HepG2 (cell line): ENCODE measurements at regions not wholly inside any gene's neighbourhood (a gene's known extent, or its start where the extent isn't known, plus 50 kb on each side); places are given as distances from the start of the nearest gene placed in this dataset.

Experiments used
- ATAC-seq: fragments of 200-7000 bp; cut with Tn5 transposase; 3 replicates; pipeline ENCODE4 v1.9.1; 2020; ENCODE audit warnings: mild to moderate bottlenecking, moderate library complexity
- BruUV-seq: library from RNA; stranded (reverse); fragments of 400-500 nt; replicated peaks from 2 replicates; lab custom pipeline; 2021; lab: Mats Ljungman, UMichigan
- CTCF ChIA-PET: fragments of 300-600 bp; formaldehyde crosslinking; extraction: SDS; loops from one replicate; lab custom pipeline; 2021; ENCODE audit warnings: low total read pairs, inconsistent platforms, low intra/inter-chr PET ratio; lab: Yijun Ruan, JAX
- POLR2A ChIA-PET: fragments of 350-600 bp; sonication (Branson Sonifier 250); formaldehyde crosslinking; loops from one replicate; lab custom pipeline; 2020; ENCODE audit warnings: antibody characterized with exemption, inconsistent platforms; lab: Yijun Ruan, JAX
- DNase-seq: peaks from one replicate; pipeline ENCODE4 v3.0.0-alpha.2; 2015; ENCODE audit warnings: low spot score
- FAIRE-seq: peaks from 3 replicates; lab custom pipeline; 2011; peaks lifted over from hg19 to GRCh38; lab: Jason Lieb, UNC
- H2AFZ ChIP-seq: one replicate; pipeline ENCODE4 v1.6.1; 2011; ENCODE audit warnings: low read length, inconsistent platforms
- H3K27ac ChIP-seq: fragments of 300-600 bp; 3 replicates; pipeline ENCODE4 v1.8.0; 2011; ENCODE audit warnings: mixed run types, mild to moderate bottlenecking, mixed read lengths, low read length, inconsistent platforms; ENCODE audit not compliant: insufficient read depth; ENCODE audit errors: extremely low read length
- H3K27me3 ChIP-seq, 2 experiments: fragments of 200-600 bp in 1 of 2; 2 replicates in 1 of 2; 3 replicates in 1 of 2; pipeline versions ENCODE4 v1.6.0 to v1.8.0; 2011; ENCODE audit warnings: low read length in 2 of 2, mild to moderate bottlenecking in 2 of 2, moderate library complexity in 2 of 2, inconsistent platforms in 1 of 2; ENCODE audit not compliant: insufficient read depth in 2 of 2, control insufficient read depth in 1 of 2
- H3K36me3 ChIP-seq, 2 experiments: fragments of 200-600 bp in 1 of 2; replicated peaks in 1 of 2; 2 replicates in 1 of 2; 3 replicates in 1 of 2; pipeline versions ENCODE4 v1.5.1 to v1.8.0; 2011; ENCODE audit warnings: low read length in 2 of 2, inconsistent platforms in 1 of 2; ENCODE audit not compliant: insufficient read depth in 2 of 2, control insufficient read depth in 1 of 2
- H3K4me1 ChIP-seq: 2 replicates; pipeline ENCODE4 v1.5.1; 2012; ENCODE audit warnings: low read length, inconsistent platforms; ENCODE audit not compliant: insufficient read depth
- H3K4me2 ChIP-seq: 2 replicates; pipeline ENCODE4 v1.6.0; 2011; ENCODE audit warnings: low read depth, low read length, inconsistent platforms
- H3K4me3 ChIP-seq, 3 experiments: fragments of 200-600 bp in 1 of 3; sonication (generic), shearing (Covaris generic) in 1 of 3; replicated peaks in 1 of 3; 2 replicates each; pipeline ENCODE4 v1.5.1; 2011 to 2016; ENCODE audit warnings: low read length in 3 of 3, inconsistent platforms in 2 of 3, low read depth in 2 of 3, mild to moderate bottlenecking in 2 of 3, control low read depth in 1 of 3, mixed read lengths in 1 of 3; ENCODE audit not compliant: insufficient read depth in 1 of 3
- H3K79me2 ChIP-seq: one replicate; pipeline ENCODE4 v1.6.1; 2011; ENCODE audit warnings: low read length, inconsistent platforms; ENCODE audit not compliant: insufficient read depth
- H3K9ac ChIP-seq: 2 replicates; pipeline ENCODE4 v1.6.0; 2011; ENCODE audit warnings: mild to moderate bottlenecking, low read depth, low read length, inconsistent platforms; ENCODE audit not compliant: insufficient read depth
- H3K9me3 ChIP-seq: 2 replicates; pipeline ENCODE4 v1.5.1; 2012; ENCODE audit warnings: mild to moderate bottlenecking, low read length
- H4K20me1 ChIP-seq: 2 replicates; pipeline ENCODE4 v1.6.0; 2011; ENCODE audit warnings: inconsistent platforms, mild to moderate bottlenecking, low read length, moderate library complexity; ENCODE audit not compliant: insufficient read depth
- IRF2 ChIP-seq: IDR thresholded peaks from 2 replicates; pipeline ENCODE4 v1.6.1; 2018; ENCODE audit warnings: missing genetic modification reagents, missing compliant biosample characterization
- PRMT3 ChIP-seq: sonication (generic); formaldehyde crosslinking; IDR thresholded peaks from 2 replicates; pipeline ENCODE4 v1.8.1; 2022; ENCODE audit warnings: low read depth, mild to moderate bottlenecking, moderate library complexity, missing genetic modification reagents, borderline replicate concordance
- RARA ChIP-seq: IDR thresholded peaks from 2 replicates; pipeline ENCODE4 v1.6.1; 2016; ENCODE audit warnings: missing genetic modification reagents, missing compliant biosample characterization
- TBL1XR1 ChIP-seq: fragments of 150-350 bp; IDR thresholded peaks from 2 replicates; pipeline ENCODE4 v1.6.1; 2014; ENCODE audit warnings: borderline replicate concordance, low read length; ENCODE audit not compliant: partially characterized antibody
- ZNF136 ChIP-seq: sonication (generic); formaldehyde crosslinking; IDR thresholded peaks from 2 replicates; pipeline ENCODE4 v1.8.1; 2022; ENCODE audit warnings: low read depth, mild to moderate bottlenecking, moderate library complexity, missing genetic modification reagents
- ZNF564 ChIP-seq: sonication (generic); formaldehyde crosslinking; IDR thresholded peaks from 2 replicates; pipeline ENCODE4 v1.8.1; 2023; ENCODE audit warnings: mild to moderate bottlenecking, missing genetic modification reagents
- ZNF720 ChIP-seq: sonication (generic); formaldehyde crosslinking; IDR thresholded peaks from 2 replicates; pipeline ENCODE4 v1.4.0; 2020; ENCODE audit warnings: missing genetic modification reagents
- ZNF839 ChIP-seq: sonication (generic); formaldehyde crosslinking; IDR thresholded peaks from 2 replicates; pipeline ENCODE4 v1.4.0; 2020; ENCODE audit warnings: missing genetic modification reagents, mild to moderate bottlenecking, borderline replicate concordance
- ZNF891 ChIP-seq: sonication (generic); formaldehyde crosslinking; IDR thresholded peaks from 2 replicates; pipeline ENCODE4 v1.5.0; 2020; ENCODE audit warnings: mild to moderate bottlenecking, missing genetic modification reagents
- WGBS: methylation state at CpG from one replicate; pipeline ENCODE4 v1.1.6; 2017; ENCODE audit warnings: low lambda C conversion rate; 5-methylcytosine and 5-hydroxymethylcytosine counted together
- in situ Hi-C: cut with HindIII; loops from 2 replicates; pipeline ENCODE4 v1.10.0; 2017; ENCODE audit warnings: low pct_unique_long_range_greater_than_20kb; ENCODE audit not compliant: extremely low pct_ligation_motif_present
- intact Hi-C: fragments of 100-400 bp; cut with micrococcal nuclease; formaldehyde crosslinking; loops from one replicate; pipeline ENCODE4 v1.10.0; 2022; ENCODE audit not compliant: unreplicated experiment
- TF ChIP-seq, protein P1 (sequence below): fragments of 450-650 bp; IDR thresholded peaks from 2 replicates; pipeline ENCODE4 v1.6.1; 2016
- TF ChIP-seq, protein P2 (sequence below): sonication (generic); formaldehyde crosslinking; IDR thresholded peaks from 2 replicates; pipeline ENCODE4 v1.8.0; 2022; ENCODE audit warnings: missing genetic modification reagents, low read depth, mild to moderate bottlenecking, borderline replicate concordance
- TF ChIP-seq, protein P3 (sequence below): fragments of 450-650 bp; IDR thresholded peaks from 2 replicates; pipeline ENCODE4 v1.6.1; 2017; ENCODE audit warnings: mild to moderate bottlenecking

DNA sequence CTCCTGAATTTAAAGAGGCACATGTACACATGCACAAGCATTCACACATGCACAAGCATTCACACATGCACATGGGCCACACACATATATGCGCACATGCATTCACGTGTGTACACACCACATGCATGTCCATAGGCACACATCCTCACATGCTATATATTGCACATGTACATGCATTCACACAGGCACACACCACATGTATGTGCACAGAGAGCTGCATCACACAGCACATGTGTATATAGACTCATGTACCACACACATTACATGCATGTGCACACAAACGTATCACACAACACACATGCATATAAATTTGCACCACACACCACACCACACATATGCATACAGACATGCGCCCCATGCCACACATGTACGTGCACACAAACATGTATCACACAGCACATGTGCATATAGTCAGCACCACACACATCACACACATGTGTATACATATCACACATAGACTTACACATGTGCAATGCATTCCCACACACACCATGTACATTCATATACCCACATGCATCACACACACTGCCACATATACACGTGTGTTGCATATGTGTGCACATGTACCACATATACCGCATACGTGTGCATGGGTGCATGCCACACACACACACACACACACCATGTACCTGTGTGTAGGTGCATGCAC is 54.6 kb upstream of the COL18A1 start:
- no peaks in the 10 kb centered on the region for H3K79me2 ChIP-seq
- FAIRE-seq = no peak
- no peaks in the 10 kb centered on the region for H3K36me3 ChIP-seq
- no peaks in the 10 kb centered on the region for H4K20me1 ChIP-seq
- no peak overlapping the region for H3K4me3 ChIP-seq
- no peak overlapping the region for H2AFZ ChIP-seq
- intact Hi-C loops = no loop called here
- no peak for ATAC-seq
- no TSS peak for BruUV-seq
- H3K9me3 ChIP-seq = no peaks in the 10 kb centered on the region
- in situ Hi-C loops = no loop called here
- ChIA-PET CTCF (no interaction called here), POLR2A (no interaction called here)
- DNase-seq = no peak
- no peaks in the 10 kb centered on the region for H3K27me3 ChIP-seq
- H3K27ac ChIP-seq = no peak overlapping the region
- TF ChIP-seq, protein P1, sequence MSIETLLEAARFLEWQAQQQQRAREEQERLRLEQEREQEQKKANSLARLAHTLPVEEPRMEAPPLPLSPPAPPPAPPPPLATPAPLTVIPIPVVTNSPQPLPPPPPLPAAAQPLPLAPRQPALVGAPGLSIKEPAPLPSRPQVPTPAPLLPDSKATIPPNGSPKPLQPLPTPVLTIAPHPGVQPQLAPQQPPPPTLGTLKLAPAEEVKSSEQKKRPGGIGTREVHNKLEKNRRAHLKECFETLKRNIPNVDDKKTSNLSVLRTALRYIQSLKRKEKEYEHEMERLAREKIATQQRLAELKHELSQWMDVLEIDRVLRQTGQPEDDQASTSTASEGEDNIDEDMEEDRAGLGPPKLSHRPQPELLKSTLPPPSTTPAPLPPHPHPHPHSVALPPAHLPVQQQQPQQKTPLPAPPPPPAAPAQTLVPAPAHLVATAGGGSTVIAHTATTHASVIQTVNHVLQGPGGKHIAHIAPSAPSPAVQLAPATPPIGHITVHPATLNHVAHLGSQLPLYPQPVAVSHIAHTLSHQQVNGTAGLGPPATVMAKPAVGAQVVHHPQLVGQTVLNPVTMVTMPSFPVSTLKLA = peak; percentile 92
- no peak for TF ChIP-seq TBL1XR1
- 90% methylated on average over 8 of the region's 8 CpGs for WGBS
- H3K4me1 ChIP-seq = peaks cover 38% of the 10 kb centered on the region
- H3K9ac ChIP-seq = no peak overlapping the region
- H3K4me2 ChIP-seq = peak overlapping the region; percentile 37; the same call in 1 of the 2 replicates

DNA sequence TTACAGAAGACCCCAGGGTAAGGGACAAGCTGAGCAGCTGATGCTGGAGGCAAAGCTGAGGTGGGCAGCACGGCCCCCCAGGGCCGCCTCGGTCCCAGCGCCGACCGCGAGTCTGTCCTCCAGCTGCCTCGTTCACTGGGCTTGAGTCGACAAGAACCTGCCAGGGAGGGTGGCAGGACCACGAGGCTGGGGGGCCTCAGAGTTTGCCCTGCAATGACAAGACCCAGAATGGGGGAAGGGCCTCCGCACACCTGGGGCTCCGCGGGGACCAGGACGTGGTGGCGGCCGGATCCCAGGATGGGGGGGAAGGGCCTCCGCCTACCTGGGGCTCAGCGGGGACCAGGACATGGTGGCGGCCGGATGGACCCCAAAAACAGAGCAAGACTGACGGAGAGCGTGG is 53.9 kb upstream of the COL18A1 start:
- POLR2A ChIA-PET = no interaction called here
- FAIRE-seq = no peak
- in situ Hi-C loops = no loop called here
- TF ChIP-seq ZNF839 (CRISPR knock-in tag) (no peak), RARA (CRISPR knock-in tag) (no peak), ZNF136 (CRISPR knock-in tag) (no peak), ZNF720 (no peak), ZNF564 (CRISPR knock-in tag) (no peak), IRF2 (no peak), ZNF891 (CRISPR knock-in tag) (no peak), PRMT3 (CRISPR knock-in tag) (no peak)
- TF ChIP-seq, protein P1 = no peak
- TF ChIP-seq, protein P2, sequence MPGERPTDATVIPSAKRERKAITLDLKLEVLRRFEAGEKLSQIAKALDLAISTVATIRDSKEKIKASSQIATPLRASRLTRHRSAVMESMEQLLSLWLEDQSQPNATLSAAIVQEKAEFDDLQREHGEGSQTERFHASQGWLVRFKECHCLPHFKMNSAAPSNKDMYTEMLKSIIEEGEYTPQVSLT = no peak
- TF ChIP-seq, protein P3, sequence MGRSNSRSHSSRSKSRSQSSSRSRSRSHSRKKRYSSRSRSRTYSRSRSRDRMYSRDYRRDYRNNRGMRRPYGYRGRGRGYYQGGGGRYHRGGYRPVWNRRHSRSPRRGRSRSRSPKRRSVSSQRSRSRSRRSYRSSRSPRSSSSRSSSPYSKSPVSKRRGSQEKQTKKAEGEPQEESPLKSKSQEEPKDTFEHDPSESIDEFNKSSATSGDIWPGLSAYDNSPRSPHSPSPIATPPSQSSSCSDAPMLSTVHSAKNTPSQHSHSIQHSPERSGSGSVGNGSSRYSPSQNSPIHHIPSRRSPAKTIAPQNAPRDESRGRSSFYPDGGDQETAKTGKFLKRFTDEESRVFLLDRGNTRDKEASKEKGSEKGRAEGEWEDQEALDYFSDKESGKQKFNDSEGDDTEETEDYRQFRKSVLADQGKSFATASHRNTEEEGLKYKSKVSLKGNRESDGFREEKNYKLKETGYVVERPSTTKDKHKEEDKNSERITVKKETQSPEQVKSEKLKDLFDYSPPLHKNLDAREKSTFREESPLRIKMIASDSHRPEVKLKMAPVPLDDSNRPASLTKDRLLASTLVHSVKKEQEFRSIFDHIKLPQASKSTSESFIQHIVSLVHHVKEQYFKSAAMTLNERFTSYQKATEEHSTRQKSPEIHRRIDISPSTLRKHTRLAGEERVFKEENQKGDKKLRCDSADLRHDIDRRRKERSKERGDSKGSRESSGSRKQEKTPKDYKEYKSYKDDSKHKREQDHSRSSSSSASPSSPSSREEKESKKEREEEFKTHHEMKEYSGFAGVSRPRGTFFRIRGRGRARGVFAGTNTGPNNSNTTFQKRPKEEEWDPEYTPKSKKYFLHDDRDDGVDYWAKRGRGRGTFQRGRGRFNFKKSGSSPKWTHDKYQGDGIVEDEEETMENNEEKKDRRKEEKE = no peak

More for the DNA sequence above, 53.9 kb upstream of the COL18A1 start:
- Histone ChIP-seq H3K4me1 (peaks cover 45% of the 10 kb centered on the region), H3K4me3 (no peak overlapping the region), H3K9me3 (no peaks in the 10 kb centered on the region), H2AFZ (no peak overlapping the region), H3K27ac (no peak overlapping the region), H3K9ac (no peak overlapping the region), H3K79me2 (no peaks in the 10 kb centered on the region), H3K4me2 (no peak overlapping the region), H3K36me3 (no peaks in the 10 kb centered on the region), H3K27me3 (no peaks in the 10 kb centered on the region), H4K20me1 (no peaks in the 10 kb centered on the region)
- intact Hi-C loops = no loop called here
- CTCF ChIA-PET = no interaction called here
- no TSS peak for BruUV-seq
- ATAC-seq (no peak), DNase-seq (no peak)
- 94% methylated on average over 12 of the region's 22 CpGs for WGBS
